ENCODE measurements at regions not wholly inside any gene's neighbourhood (a gene's known extent, or its start where the extent isn't known, plus 50 kb on each side); places are given as distances from the start of the nearest gene placed in this dataset.

- intact Hi-C loops (cut with DNase I) = no loop called here
- no peak for DNase-seq
Observed at GRCh38 chr2:19026261-19026660, 332.2 kb downstream of the OSR1 start.

GRCh38 chr2:19022334-19022733, 336.1 kb downstream of the OSR1 start:
- DNase-seq = no peak
- intact Hi-C loops (cut with DNase I) = no loop called here

DNA sequence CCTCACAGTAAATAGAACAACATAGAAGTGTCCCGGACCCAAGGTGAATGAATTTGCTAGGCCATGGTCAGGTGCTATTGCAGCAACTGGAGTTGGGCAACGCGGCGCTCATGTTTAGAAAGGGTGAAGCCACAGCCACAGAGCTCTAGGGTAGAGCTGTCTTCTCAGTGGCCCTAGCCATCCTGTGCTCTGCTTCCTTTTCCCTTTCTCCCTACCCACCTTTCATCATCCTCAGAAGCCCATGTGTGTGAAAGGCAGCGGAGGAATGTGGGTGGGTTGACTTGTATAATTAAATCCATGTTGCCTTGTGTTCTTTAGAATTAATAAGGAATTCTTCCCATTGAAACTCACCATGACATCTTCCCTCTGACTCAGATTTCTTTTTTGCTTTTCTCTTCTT, 336.7 kb downstream of the OSR1 start:
- intact Hi-C loops (cut with DNase I) = no loop called here
- no peak for DNase-seq

DNA sequence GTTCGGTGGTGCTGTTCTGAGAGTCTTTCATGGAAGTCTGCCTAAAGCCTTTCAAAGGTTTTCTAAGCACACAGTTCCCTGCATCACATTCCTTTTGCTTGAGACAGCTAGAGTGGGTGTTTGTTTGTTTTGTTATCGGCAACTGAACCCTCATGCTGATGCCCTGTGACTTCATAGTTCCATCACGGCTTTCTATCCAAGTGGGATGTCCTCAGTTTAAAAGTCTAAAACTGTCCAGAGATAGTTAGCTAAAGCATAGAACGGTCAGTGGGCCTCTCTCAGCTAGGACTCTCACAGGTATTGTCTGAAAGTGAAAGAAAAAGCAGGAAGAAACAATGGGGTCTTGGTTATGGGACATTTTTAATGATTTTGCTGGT, 337.3 kb downstream of the OSR1 start:
- intact Hi-C loops (cut with DNase I) = no loop called here
- DNase-seq = no peak

GRCh38 chr2:19020144-19021099, 338.0 kb downstream of the OSR1 start:
- no peak for DNase-seq
- intact Hi-C loops (cut with DNase I) = no loop called here

GRCh38 chr2:19009510-19009909, 348.9 kb downstream of the OSR1 start:
- no peak for DNase-seq
- intact Hi-C loops (cut with DNase I) = no loop called here

GRCh38 chr2:19003554-19003953, 354.9 kb downstream of the OSR1 start:
- no peak for DNase-seq
- intact Hi-C loops (cut with DNase I) = no loop called here

- no peak for DNase-seq
- intact Hi-C loops (cut with DNase I) = no loop called here
Observed at GRCh38 chr2:19000776-19001175, 357.6 kb downstream of the OSR1 start.

DNA sequence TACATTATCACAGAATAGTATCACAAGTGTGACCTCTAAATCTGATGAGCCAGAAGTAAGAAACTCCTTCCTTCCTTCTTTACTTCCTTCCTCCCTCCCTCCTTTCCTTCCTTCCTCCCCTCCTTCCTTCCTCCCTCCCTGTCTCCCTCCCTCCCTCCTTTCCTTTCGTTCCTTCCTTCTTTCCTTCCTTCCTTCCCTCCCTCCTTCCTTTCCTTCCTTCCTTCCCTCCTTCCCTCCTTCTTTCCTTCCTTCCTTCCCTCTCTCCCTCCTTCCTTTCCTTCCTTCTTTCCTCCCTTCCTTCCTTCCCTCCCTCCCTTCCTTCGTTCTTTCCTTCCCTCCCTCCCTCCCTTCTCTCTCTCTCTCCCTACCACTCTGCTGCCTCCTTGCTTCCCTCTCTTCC, 359.2 kb downstream of the OSR1 start:
- intact Hi-C loops (cut with DNase I) = no loop called here
- no peak for DNase-seq

DNA sequence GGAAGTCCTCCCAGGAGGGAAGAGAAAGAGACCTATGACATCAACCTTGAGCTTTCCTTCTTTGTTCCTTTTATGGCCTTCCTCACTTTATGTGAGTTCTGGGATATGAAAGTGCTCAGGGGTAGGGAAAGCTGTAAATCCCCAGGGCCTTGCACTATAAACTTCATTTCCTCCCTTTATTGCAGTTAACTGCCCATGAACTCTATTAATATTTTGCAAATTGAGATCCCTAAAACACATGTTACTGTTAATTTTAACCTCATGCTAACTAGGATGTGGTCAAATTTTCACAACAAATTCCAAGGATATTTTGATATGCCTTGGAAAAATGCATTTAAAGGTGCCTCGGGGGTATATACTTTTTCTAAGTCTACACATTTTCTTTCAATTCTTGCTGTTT, 359.9 kb downstream of the OSR1 start:
- no peak for DNase-seq
- intact Hi-C loops (cut with DNase I) = no loop called here

GRCh38 chr2:18993756-18994338, 364.6 kb downstream of the OSR1 start:
- intact Hi-C loops (cut with DNase I) = no loop called here
- no peak for DNase-seq

- intact Hi-C loops (cut with DNase I) = no loop called here
- DNase-seq = peak in 37 of 42 donors; percentile 3 to 56 (median 17)
Observed at GRCh38 chr2:18991177-18992168, 366.9 kb downstream of the OSR1 start.

DNA sequence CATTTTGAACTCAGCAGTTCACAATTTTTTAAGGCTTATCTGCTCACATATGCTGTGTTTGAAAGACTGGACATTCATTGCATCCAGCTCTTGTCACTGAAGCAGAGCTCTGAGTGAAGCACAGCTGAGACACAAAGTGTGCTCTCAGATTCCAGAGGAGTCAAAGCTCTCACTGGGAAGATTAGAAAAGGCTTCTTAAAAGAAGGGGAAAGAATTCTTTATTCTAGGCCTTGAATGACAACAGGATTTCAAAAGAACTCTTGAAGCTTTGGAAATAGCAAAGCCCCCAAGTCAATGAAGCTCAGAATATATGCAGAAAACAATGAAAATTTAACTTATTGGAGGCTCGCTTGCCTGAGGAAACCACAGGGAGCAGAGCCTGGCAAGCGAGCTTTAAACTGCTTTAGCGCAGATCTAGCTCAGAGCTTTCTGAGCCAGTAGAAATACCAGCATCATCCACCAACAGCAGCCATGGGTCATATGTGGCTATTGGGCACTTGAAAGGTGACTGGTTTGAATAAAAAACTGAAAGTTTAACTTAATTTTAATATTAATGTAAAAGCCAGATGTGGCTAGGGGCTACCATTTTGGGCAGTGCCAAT, 369.7 kb downstream of the OSR1 start:
- DNase-seq = no peak
- intact Hi-C loops (cut with DNase I) = loop anchor here (10.0 kb wide), 1 partner anchor 366 kb away; the partner anchor contains the start of gene OSR1

- intact Hi-C loops (cut with DNase I) = loop anchor here (10.0 kb wide), 1 partner anchor 367 kb away; the partner anchor contains the start of gene OSR1
- peak; percentile 17 to 90 (median 70) for DNase-seq
Observed at GRCh38 chr2:18987592-18988073, 370.8 kb downstream of the OSR1 start.

DNA sequence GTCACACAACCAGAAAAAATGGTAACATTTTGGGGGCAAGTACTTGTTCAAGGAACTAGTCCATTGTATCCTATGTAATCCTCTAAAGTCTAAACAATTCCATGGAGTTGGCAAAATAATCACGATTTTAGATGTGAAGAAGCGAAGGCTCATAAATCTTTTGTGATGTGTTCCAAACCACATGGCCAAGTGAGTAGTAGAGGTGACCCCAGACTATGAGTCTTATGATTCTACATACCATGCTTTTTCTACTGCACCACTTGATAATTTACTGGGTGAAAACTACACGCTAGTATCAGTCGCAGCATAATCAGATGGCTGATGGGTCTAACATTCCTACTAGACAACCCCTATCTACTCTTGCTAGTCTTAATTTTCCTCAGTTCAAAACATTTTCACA, 371.4 kb downstream of the OSR1 start:
- DNase-seq = no peak
- intact Hi-C loops (cut with DNase I) = loop anchor here (10.0 kb wide), 1 partner anchor 368 kb away; the partner anchor contains the start of gene OSR1

GRCh38 chr2:18986046-18986445, 372.4 kb downstream of the OSR1 start:
- intact Hi-C loops (cut with DNase I) = loop anchor here (10.0 kb wide), 1 partner anchor 369 kb away; the partner anchor contains the start of gene OSR1

DNA sequence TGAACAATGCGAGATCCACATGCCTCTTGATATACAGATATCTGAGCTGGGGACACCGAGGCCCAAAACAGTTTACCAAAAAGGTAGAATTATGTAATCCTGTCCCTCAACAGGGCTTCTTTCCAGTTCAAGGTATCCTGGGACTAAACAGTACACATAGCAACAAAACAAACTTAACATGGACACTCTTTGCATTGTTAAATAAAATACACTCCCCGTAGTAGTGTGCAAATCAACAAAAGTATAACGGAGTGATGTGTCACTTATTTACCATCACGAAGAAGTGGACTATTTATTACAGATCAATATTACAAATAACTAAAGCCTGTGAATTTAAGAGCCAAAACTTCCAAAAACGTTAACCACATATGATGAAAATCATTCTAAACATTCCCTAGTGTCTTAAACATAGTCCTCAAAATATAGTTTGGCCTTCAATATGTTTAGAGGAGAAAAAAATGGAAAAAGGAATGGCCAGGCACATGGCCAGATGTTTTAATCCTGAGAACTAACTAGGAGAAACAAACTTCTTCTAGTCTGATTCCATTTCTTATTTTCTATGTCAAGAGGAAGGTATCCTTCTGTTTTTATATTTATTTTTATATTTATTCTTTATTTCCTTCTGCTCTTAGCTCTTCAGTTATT, 377.5 kb downstream of the OSR1 start:
- DNase-seq = no peak
- intact Hi-C loops (cut with DNase I) = loop anchor here (10.0 kb wide), 1 partner anchor 374 kb away; the partner anchor contains the start of gene OSR1

More at GRCh38 chr2:18986046-18986445, 372.4 kb downstream of the OSR1 start:
- DNase-seq = no peak
